Upper lobe of left lung (tissue), 6 donors: ENCODE measurements at regions not wholly inside any gene's neighbourhood (a gene's known extent, or its start where the extent isn't known, plus 50 kb on each side); places are given as distances from the start of the nearest gene placed in this dataset.

Experiments used
- ATAC-seq, 2 donors: fragments of 200-7000 bp; cut with Tn5 transposase; one replicate each; pipeline ENCODE4 v1.9.1; 2022; ENCODE audit warnings: mild to moderate bottlenecking in 2 of 2, moderate library complexity in 2 of 2; ENCODE audit not compliant: low FRiP score in 2 of 2
- DNase-seq, 2 donors: peaks; one replicate each; pipeline ENCODE4 v3.0.0-alpha.2; 2019 to 2020
- H3K27ac ChIP-seq, 4 donors: fragments of 200-600 bp; sonication (generic); one replicate each; pipeline ENCODE4 v1.5.1; 2016 to 2019
- H3K27me3 ChIP-seq, 4 donors: fragments of 200-600 bp; sonication (generic); one replicate each; pipeline ENCODE4 v1.5.1; 2017 to 2019
- H3K36me3 ChIP-seq, 4 donors: fragments of 200-600 bp; sonication (generic); one replicate each; pipeline ENCODE4 v1.5.1; 2016 to 2019
- H3K4me1 ChIP-seq, 4 donors: fragments of 200-600 bp; sonication (generic); one replicate each; pipeline ENCODE4 v1.5.1; 2018 to 2019
- H3K4me3 ChIP-seq, 4 donors: fragments of 200-600 bp; sonication (generic); one replicate each; pipeline ENCODE4 v1.5.1; 2017 to 2019; ENCODE audit warnings: mild to moderate bottlenecking in 2 of 4, moderate library complexity in 1 of 4
- H3K9me3 ChIP-seq, 4 donors: fragments of 200-600 bp; sonication (generic); one replicate each; pipeline ENCODE4 v1.5.1; 2018 to 2019
- CTCF ChIP-seq, 6 experiments: fragments of 450-650 bp in 4 of 6; fragments of 200-600 bp in 2 of 6; sonication (generic) in 2 of 6; IDR thresholded peaks; one replicate each; pipeline ENCODE4 v1.5.1; 2016 to 2019; ENCODE audit warnings: antibody characterized with exemption in 6 of 6
- EP300 ChIP-seq, 4 donors: sonication (generic); formaldehyde crosslinking; IDR thresholded peaks; one replicate each; pipeline ENCODE4 v1.5.1; 2017; ENCODE audit warnings: antibody characterized with exemption in 4 of 4, control low read depth in 2 of 4
- POLR2A ChIP-seq, 4 donors: fragments of 450-650 bp; IDR thresholded peaks; one replicate each; pipeline ENCODE4 v1.5.1; 2016 to 2017; ENCODE audit warnings: antibody characterized with exemption in 4 of 4, mild to moderate bottlenecking in 2 of 4
- POLR2AphosphoS5 ChIP-seq, 2 donors: sonication (generic); formaldehyde crosslinking; IDR thresholded peaks; one replicate each; pipeline ENCODE4 v1.5.1; 2017; ENCODE audit warnings: antibody characterized with exemption in 2 of 2
- whole genome bisulfite sequencing, 2 donors: methylation state at CpG; one replicate each; pipeline ENCODE4 v1.1.5; 2017 to 2018; 5-methylcytosine and 5-hydroxymethylcytosine counted together
- donor health status: DM: no; HTN: no; CAD: no; lungs with moderate emphysema.
- donor health status: DM: no; HTN: yes; CAD: no; lungs with severe emphysema.

- no peak overlapping the region for H3K4me3 ChIP-seq
- H3K9me3 ChIP-seq = peaks cover 0 to 6% (median 2%) of the 10 kb centered on the region in 4 donors
- no peak for ATAC-seq
- 45 to 79% methylated on average over 2 of the region's 2 CpGs for WGBS, 2 donors
- DNase-seq = no peak
- H3K27ac ChIP-seq = no peak overlapping the region
- no peaks in the 10 kb centered on the region for H3K36me3 ChIP-seq
- no peaks in the 10 kb centered on the region for H3K4me1 ChIP-seq
- H3K27me3 ChIP-seq = no peaks in the 10 kb centered on the region
- TF ChIP-seq EP300 (IDR thresholded peaks at IDR 0.05) (no peak), POLR2AphosphoS5 (IDR thresholded peaks at IDR 0.05) (no peak), CTCF (IDR thresholded peaks at IDR 0.05) (no peak), POLR2A (IDR thresholded peaks at IDR 0.05) (no peak)
Measured at GRCh38 chr20:40390654-40391053, 298.4 kb downstream of the MAFB start.

- H3K36me3 ChIP-seq = no peaks in the 10 kb centered on the region
- no peaks in the 10 kb centered on the region for H3K9me3 ChIP-seq
- 66 to 81% methylated on average over 7 of the region's 7 CpGs for WGBS, 2 donors
- ATAC-seq = no peak
- no peaks in the 10 kb centered on the region for H3K27me3 ChIP-seq
- no peak for DNase-seq
- H3K4me3 ChIP-seq = no peak overlapping the region
- no peak overlapping the region for H3K27ac ChIP-seq
- H3K4me1 ChIP-seq = no peaks in the 10 kb centered on the region
- no peak for TF ChIP-seq CTCF (IDR thresholded peaks at IDR 0.05)
- TF ChIP-seq POLR2AphosphoS5 (IDR thresholded peaks at IDR 0.05) = no peak
- no peak for TF ChIP-seq EP300 (IDR thresholded peaks at IDR 0.05)
- TF ChIP-seq POLR2A (IDR thresholded peaks at IDR 0.05) = no peak
Measured at GRCh38 chr20:40370800-40371199, 318.2 kb downstream of the MAFB start.

GRCh38 chr20:40368876-40369275, 320.2 kb downstream of the MAFB start:
- Histone ChIP-seq H3K4me1 (no peaks in the 10 kb centered on the region), H3K9me3 (no peaks in the 10 kb centered on the region), H3K27me3 (no peaks in the 10 kb centered on the region), H3K27ac (no peak overlapping the region), H3K36me3 (no peaks in the 10 kb centered on the region), H3K4me3 (no peak overlapping the region)
- TF ChIP-seq CTCF (IDR thresholded peaks at IDR 0.05) (no peak), EP300 (IDR thresholded peaks at IDR 0.05) (no peak), POLR2AphosphoS5 (IDR thresholded peaks at IDR 0.05) (no peak), POLR2A (IDR thresholded peaks at IDR 0.05) (no peak)
- no peak for DNase-seq
- no peak for ATAC-seq

- H3K27me3 ChIP-seq = no peaks in the 10 kb centered on the region
- no peaks in the 10 kb centered on the region for H3K36me3 ChIP-seq
- TF ChIP-seq POLR2AphosphoS5 (IDR thresholded peaks at IDR 0.05) = no peak
- no peak for TF ChIP-seq EP300 (IDR thresholded peaks at IDR 0.05)
- no peak for TF ChIP-seq CTCF (IDR thresholded peaks at IDR 0.05)
- TF ChIP-seq POLR2A (IDR thresholded peaks at IDR 0.05) = no peak
- no peak for ATAC-seq
- WGBS, 2 donors = 87 to 94% methylated on average over 1 of the region's 1 CpG
- no peaks in the 10 kb centered on the region for H3K9me3 ChIP-seq
- peaks cover 0 to 3% (median 1%) of the 10 kb centered on the region in 4 donors for H3K4me1 ChIP-seq
- H3K4me3 ChIP-seq = no peak overlapping the region
- no peak overlapping the region for H3K27ac ChIP-seq
- no peak for DNase-seq
Measured at GRCh38 chr20:40361916-40362315, 327.1 kb downstream of the MAFB start.

GRCh38 chr20:40359131-40359912, 329.7 kb downstream of the MAFB start:
- Histone ChIP-seq H3K9me3 (no peaks in the 10 kb centered on the region), H3K4me3 (no peak overlapping the region), H3K36me3 (no peaks in the 10 kb centered on the region), H3K27ac (peak overlapping the region in 1 of 4 donors; percentile 16), H3K27me3 (no peaks in the 10 kb centered on the region), H3K4me1 (peaks cover 0 to 3% (median 2%) of the 10 kb centered on the region in 4 donors)
- WGBS, 2 donors = 63% methylated on average over 5 of the region's 5 CpGs
- DNase-seq (no peak), ATAC-seq (no peak)
- TF ChIP-seq CTCF (IDR thresholded peaks at IDR 0.05) = no peak
- TF ChIP-seq POLR2A (IDR thresholded peaks at IDR 0.05) = no peak
- no peak for TF ChIP-seq POLR2AphosphoS5 (IDR thresholded peaks at IDR 0.05)
- no peak for TF ChIP-seq EP300 (IDR thresholded peaks at IDR 0.05)
